ENCODE measurements at regions not wholly inside any gene's neighbourhood (a gene's known extent, or its start where the extent isn't known, plus 50 kb on each side); places are given as distances from the start of the nearest gene placed in this dataset.

GRCh38 chr1:67616394-67616985, 68.5 kb upstream of the GADD45A start:
- TF ChIP-seq CTCF (IDR thresholded peaks at IDR 0.05; ENCODE audit: control extremely low read depth in 1 of 3, insufficient read depth in 1 of 3, low read depth in 1 of 3, low read length in 3 of 3) (no peak), RAD21 (IDR thresholded peaks at IDR 0.05 in 1 of 2, conservative IDR thresholded peaks at IDR 0.05 in 1 of 2; ENCODE audit: low read depth in 2 of 2, low read length in 2 of 2) (no peak), POLR2AphosphoS5 (IDR thresholded peaks at IDR 0.05; ENCODE audit: low read depth, low read length) (no peak), SP2 (IDR thresholded peaks at IDR 0.05; ENCODE audit: low read length) (no peak), CHD2 (IDR thresholded peaks at IDR 0.05; ENCODE audit: low read length) (no peak), GTF2F1 (IDR thresholded peaks at IDR 0.05; ENCODE audit: borderline replicate concordance, low read depth, low read length) (no peak), EZH2 (IDR thresholded peaks at IDR 0.05; ENCODE audit: low read depth, low read length, severe bottlenecking) (no peak), ASH2L (IDR thresholded peaks at IDR 0.05; ENCODE audit: low read length) (no peak), GABPA (IDR thresholded peaks at IDR 0.05; ENCODE audit: borderline replicate concordance, insufficient read depth, low read length) (no peak), POLR2A (IDR thresholded peaks at IDR 0.05; ENCODE audit: control extremely low read depth in 1 of 2, low read depth in 2 of 2, low read length in 2 of 2) (no peak), ATF3 (IDR thresholded peaks at IDR 0.05; ENCODE audit: insufficient read depth, low read depth, low read length) (no peak)
- TF ChIP-seq, protein P1, sequence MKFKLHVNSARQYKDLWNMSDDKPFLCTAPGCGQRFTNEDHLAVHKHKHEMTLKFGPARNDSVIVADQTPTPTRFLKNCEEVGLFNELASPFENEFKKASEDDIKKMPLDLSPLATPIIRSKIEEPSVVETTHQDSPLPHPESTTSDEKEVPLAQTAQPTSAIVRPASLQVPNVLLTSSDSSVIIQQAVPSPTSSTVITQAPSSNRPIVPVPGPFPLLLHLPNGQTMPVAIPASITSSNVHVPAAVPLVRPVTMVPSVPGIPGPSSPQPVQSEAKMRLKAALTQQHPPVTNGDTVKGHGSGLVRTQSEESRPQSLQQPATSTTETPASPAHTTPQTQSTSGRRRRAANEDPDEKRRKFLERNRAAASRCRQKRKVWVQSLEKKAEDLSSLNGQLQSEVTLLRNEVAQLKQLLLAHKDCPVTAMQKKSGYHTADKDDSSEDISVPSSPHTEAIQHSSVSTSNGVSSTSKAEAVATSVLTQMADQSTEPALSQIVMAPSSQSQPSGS (IDR thresholded peaks at IDR 0.05; ENCODE audit: low read length): no peak

Measured in H1 (cell line).